ENCODE measurements at regions not wholly inside any gene's neighbourhood (a gene's known extent, or its start where the extent isn't known, plus 50 kb on each side); places are given as distances from the start of the nearest gene placed in this dataset.

DNA sequence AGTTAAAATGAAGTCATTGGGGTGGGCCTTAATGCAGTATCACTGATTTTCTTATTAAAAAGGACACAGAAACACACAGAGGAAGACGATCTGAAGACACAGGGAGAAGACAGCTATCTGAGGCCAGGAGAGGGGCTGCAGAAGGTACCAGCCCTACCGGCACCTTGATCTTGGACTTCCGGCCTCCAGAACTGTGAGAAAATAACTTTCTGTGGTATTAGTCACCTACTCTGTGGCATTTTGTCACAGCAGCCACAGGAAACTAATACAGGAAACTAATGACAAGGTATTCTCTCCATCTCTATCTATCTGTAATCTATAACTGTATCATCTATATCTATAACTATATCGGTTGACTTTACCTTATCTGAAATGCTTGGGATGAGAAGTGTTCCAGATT, 1149.5 kb downstream of the BCL11B start:
- H3K9me3 Mint-ChIP-seq (ENCODE audit: unreplicated experiment): no peaks in the 10 kb centered on the region
- no peak overlapping the region for H3K27ac Mint-ChIP-seq (ENCODE audit: unreplicated experiment)
- no peak overlapping the region for H3K4me3 Mint-ChIP-seq (ENCODE audit: unreplicated experiment)
- H3K36me3 Mint-ChIP-seq (ENCODE audit: unreplicated experiment): no peaks in the 10 kb centered on the region
- no peaks in the 10 kb centered on the region for H3K4me1 Mint-ChIP-seq (ENCODE audit: low read depth, unreplicated experiment)
- DNase-seq: no peak
- no peaks in the 10 kb centered on the region for H3K27me3 Mint-ChIP-seq (ENCODE audit: unreplicated experiment)
- TF ChIP-seq, protein P1, sequence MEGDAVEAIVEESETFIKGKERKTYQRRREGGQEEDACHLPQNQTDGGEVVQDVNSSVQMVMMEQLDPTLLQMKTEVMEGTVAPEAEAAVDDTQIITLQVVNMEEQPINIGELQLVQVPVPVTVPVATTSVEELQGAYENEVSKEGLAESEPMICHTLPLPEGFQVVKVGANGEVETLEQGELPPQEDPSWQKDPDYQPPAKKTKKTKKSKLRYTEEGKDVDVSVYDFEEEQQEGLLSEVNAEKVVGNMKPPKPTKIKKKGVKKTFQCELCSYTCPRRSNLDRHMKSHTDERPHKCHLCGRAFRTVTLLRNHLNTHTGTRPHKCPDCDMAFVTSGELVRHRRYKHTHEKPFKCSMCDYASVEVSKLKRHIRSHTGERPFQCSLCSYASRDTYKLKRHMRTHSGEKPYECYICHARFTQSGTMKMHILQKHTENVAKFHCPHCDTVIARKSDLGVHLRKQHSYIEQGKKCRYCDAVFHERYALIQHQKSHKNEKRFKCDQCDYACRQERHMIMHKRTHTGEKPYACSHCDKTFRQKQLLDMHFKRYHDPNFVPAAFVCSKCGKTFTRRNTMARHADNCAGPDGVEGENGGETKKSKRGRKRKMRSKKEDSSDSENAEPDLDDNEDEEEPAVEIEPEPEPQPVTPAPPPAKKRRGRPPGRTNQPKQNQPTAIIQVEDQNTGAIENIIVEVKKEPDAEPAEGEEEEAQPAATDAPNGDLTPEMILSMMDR (IDR thresholded peaks at IDR 0.05; ENCODE audit: partially characterized antibody, unreplicated experiment): no peak

DNA sequence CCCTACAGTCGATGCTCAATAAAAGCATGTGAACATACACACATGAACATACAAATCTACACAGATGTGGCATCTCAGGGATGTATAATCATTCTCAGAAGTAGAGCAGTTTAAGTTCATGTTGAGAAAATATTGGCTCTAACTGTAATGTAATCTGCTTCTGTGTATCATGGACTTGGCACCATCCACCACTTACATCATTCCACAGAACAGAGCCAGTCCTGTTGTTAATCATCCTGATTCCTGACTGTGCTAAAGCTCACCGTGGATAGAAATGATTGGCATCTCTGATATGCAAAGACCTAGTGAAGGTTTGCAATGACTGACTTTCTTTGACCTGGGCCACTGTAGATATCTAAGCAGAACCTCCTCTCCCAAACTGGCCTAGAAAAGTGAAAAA, 1141.3 kb downstream of the BCL11B start:
- H3K27me3 Mint-ChIP-seq (ENCODE audit: unreplicated experiment): no peaks in the 10 kb centered on the region
- no peak for DNase-seq
- H3K36me3 Mint-ChIP-seq (ENCODE audit: unreplicated experiment): no peaks in the 10 kb centered on the region
- H3K27ac Mint-ChIP-seq (ENCODE audit: unreplicated experiment): no peak overlapping the region
- no peaks in the 10 kb centered on the region for H3K9me3 Mint-ChIP-seq (ENCODE audit: unreplicated experiment)
- TF ChIP-seq, protein P1 (IDR thresholded peaks at IDR 0.05; ENCODE audit: partially characterized antibody, unreplicated experiment): no peak
- no peak overlapping the region for H3K4me3 Mint-ChIP-seq (ENCODE audit: unreplicated experiment)
- no peaks in the 10 kb centered on the region for H3K4me1 Mint-ChIP-seq (ENCODE audit: low read depth, unreplicated experiment)

DNA sequence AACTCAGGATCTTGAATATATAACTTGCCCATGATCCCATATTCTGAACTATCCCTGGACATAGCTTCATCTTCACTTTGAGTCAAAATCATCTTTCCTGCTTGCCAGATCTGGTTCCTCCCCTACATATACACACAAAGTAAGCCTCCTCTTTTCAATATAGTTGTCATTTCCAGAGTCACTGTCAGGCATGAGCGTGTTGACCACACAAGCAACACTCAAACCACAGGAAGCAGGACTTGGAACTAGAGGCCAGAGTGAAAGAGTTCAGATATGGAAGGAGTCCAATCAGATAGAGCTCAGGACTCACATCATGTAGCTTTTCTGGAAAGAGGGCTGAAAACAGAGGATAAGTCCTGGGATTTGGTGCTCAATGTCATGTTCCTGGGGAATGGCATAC, 1140.6 kb downstream of the BCL11B start:
- no peak overlapping the region for H3K4me3 Mint-ChIP-seq (ENCODE audit: unreplicated experiment)
- no peak for DNase-seq
- H3K36me3 Mint-ChIP-seq (ENCODE audit: unreplicated experiment): no peaks in the 10 kb centered on the region
- no peaks in the 10 kb centered on the region for H3K27me3 Mint-ChIP-seq (ENCODE audit: unreplicated experiment)
- no peaks in the 10 kb centered on the region for H3K9me3 Mint-ChIP-seq (ENCODE audit: unreplicated experiment)
- H3K27ac Mint-ChIP-seq (ENCODE audit: unreplicated experiment): no peak overlapping the region
- H3K4me1 Mint-ChIP-seq (ENCODE audit: low read depth, unreplicated experiment): no peaks in the 10 kb centered on the region
- TF ChIP-seq, protein P1 (IDR thresholded peaks at IDR 0.05; ENCODE audit: partially characterized antibody, unreplicated experiment): no peak

DNA sequence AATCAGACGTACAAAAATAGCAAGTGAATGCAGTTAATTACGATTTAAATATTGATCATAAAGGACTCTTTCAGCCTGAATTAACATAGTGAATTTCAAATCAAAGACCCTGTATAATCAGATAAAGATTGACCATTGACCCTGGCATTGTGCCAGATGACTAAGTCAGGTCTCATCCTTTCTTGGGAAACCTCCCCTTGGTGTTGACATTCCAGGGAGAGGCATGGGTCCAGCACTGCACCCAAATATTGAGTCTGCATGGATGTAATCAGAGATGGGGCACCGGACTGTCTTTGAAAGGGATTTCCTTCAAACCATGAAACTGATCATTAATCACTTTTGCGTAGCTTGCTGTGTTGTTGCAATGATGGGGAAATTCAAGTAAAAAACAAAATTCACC, 1138.2 kb downstream of the BCL11B start:
- no peak overlapping the region for H3K4me3 Mint-ChIP-seq (ENCODE audit: unreplicated experiment)
- DNase-seq: no peak
- peaks cover 4% of the 10 kb centered on the region for H3K9me3 Mint-ChIP-seq (ENCODE audit: unreplicated experiment)
- TF ChIP-seq, protein P1 (IDR thresholded peaks at IDR 0.05; ENCODE audit: partially characterized antibody, unreplicated experiment): no peak
- peaks cover 10% of the 10 kb centered on the region for H3K4me1 Mint-ChIP-seq (ENCODE audit: low read depth, unreplicated experiment)
- H3K27ac Mint-ChIP-seq (ENCODE audit: unreplicated experiment): no peak overlapping the region
- H3K36me3 Mint-ChIP-seq (ENCODE audit: unreplicated experiment): no peaks in the 10 kb centered on the region
- no peaks in the 10 kb centered on the region for H3K27me3 Mint-ChIP-seq (ENCODE audit: unreplicated experiment)

DNA sequence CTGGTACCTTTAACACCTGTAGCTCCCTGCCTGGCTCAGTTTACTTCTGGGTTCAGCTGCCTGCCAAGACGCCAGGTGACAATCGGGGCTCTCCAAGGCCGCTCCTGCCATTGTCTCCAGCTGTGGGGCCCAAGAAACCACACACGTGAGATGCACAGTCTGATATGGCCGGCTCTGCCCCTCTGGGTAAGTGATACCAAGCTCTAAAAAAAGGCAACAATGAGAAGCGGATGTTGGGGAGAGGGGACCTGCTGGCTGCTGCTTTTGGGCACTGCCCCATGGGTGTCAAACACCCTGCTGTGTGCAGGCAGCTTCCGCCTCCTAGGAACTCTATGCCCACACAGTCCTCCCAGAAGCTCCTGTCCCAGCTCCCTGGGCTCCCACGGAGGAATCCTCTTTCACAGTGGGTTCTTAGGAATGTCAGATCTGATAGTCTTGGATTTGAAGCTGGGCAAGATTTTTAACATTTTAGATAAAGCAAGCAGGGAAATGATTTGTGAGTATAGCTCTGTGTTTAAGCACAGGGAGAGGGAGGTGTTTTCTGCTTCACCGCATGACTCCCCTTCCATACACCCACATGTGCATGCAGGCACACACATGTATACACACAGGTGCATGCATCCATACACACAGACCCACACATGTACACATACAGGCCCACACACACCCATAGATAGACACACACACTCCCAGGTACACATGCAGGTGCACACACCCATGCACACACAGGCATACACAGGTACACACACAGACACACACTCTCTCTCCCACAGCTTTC, 1135.8 kb downstream of the BCL11B start:
- Mint-ChIP-seq H3K4me3 (ENCODE audit: unreplicated experiment) (no peak overlapping the region), H3K27ac (ENCODE audit: unreplicated experiment) (no peak overlapping the region), H3K9me3 (ENCODE audit: unreplicated experiment) (peaks cover 4% of the 10 kb centered on the region), H3K4me1 (ENCODE audit: low read depth, unreplicated experiment) (peaks cover 10% of the 10 kb centered on the region), H3K36me3 (ENCODE audit: unreplicated experiment) (no peaks in the 10 kb centered on the region), H3K27me3 (ENCODE audit: unreplicated experiment) (no peaks in the 10 kb centered on the region)
- DNase-seq: no peak
- TF ChIP-seq, protein P1 (IDR thresholded peaks at IDR 0.05; ENCODE audit: partially characterized antibody, unreplicated experiment): no peak
